Muscle layer of duodenum (tissue), 2 donors: ENCODE measurements at regions not wholly inside any gene's neighbourhood (a gene's known extent, or its start where the extent isn't known, plus 50 kb on each side); places are given as distances from the start of the nearest gene placed in this dataset.

Source experiments
- H3K27ac ChIP-seq: one replicate; pipeline ENCODE4 v1.7.0; 2013; ENCODE audit warnings: mild to moderate bottlenecking, low read length
- H3K27me3 ChIP-seq: one replicate; pipeline ENCODE4 v1.7.0; 2013; ENCODE audit warnings: low read depth, mild to moderate bottlenecking, control low read depth, low read length
- H3K36me3 ChIP-seq, 2 donors: one replicate each; pipeline ENCODE4 v1.7.0; 2013; ENCODE audit warnings: low read length in 2 of 2, control low read depth in 1 of 2, mild to moderate bottlenecking in 1 of 2; ENCODE audit not compliant: insufficient read depth in 2 of 2, control insufficient read depth in 1 of 2
- H3K4me1 ChIP-seq, 2 donors: one replicate each; pipeline ENCODE4 v1.7.0; 2013; ENCODE audit warnings: low read length in 2 of 2, mild to moderate bottlenecking in 2 of 2, control low read depth in 1 of 2, moderate library complexity in 1 of 2; ENCODE audit not compliant: insufficient read depth in 2 of 2, control insufficient read depth in 1 of 2
- H3K4me3 ChIP-seq, 2 donors: one replicate each; pipeline ENCODE4 v1.7.0; 2013; ENCODE audit warnings: low read length in 2 of 2, low read depth in 1 of 2, mild to moderate bottlenecking in 1 of 2
- H3K9me3 ChIP-seq, 2 donors: one replicate each; pipeline ENCODE4 v1.7.0; 2013; ENCODE audit warnings: low read length in 2 of 2, control low read depth in 1 of 2, mild to moderate bottlenecking in 1 of 2; ENCODE audit not compliant: control insufficient read depth in 1 of 2
- donor health status: healthy.

- no peaks in the 10 kb centered on the region for H3K36me3 ChIP-seq
These were observed 588.6 kb downstream of the NLGN4X start for GRCh38 chrX:5640071-5640470.

DNA sequence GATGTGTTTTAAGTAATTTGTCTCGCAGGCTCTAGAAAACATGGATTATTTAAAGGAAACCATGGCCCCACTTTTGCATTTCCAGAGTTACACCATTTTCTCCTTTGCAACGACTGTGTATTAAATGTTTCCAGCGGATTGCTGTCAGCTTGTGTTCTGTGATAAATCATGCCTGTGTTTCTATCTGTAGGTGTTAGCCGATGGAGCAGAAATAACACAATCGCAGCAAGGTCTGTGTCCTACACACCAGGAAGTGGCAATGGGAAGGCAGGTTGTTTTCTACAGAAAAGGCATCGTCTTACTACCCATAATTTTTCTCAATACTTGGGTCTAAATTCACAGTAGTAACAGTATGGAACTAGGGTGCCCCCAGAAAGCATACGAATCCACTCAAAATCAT is 590.1 kb downstream of the NLGN4X start:
- Histone ChIP-seq H3K27me3 (no peaks in the 10 kb centered on the region), H3K4me1 (no peaks in the 10 kb centered on the region)

More at GRCh38 chrX:5640071-5640470, 588.6 kb downstream of the NLGN4X start:
- H3K27ac ChIP-seq: no peak overlapping the region
- H3K4me1 ChIP-seq: no peaks in the 10 kb centered on the region
- no peaks in the 10 kb centered on the region for H3K27me3 ChIP-seq
- no peaks in the 10 kb centered on the region for H3K9me3 ChIP-seq
- H3K4me3 ChIP-seq: no peak overlapping the region

GRCh38 chrX:5632887-5633286 is 595.8 kb downstream of the NLGN4X start:
- Histone ChIP-seq H3K27me3 (no peaks in the 10 kb centered on the region), H3K27ac (no peak overlapping the region), H3K9me3 (no peaks in the 10 kb centered on the region), H3K4me3 (no peak overlapping the region), H3K36me3 (no peaks in the 10 kb centered on the region), H3K4me1 (no peaks in the 10 kb centered on the region)

More for the DNA sequence above, 590.1 kb downstream of the NLGN4X start:
- H3K9me3 ChIP-seq: no peaks in the 10 kb centered on the region
- no peak overlapping the region for H3K27ac ChIP-seq
- no peak overlapping the region for H3K4me3 ChIP-seq
- no peaks in the 10 kb centered on the region for H3K36me3 ChIP-seq

- no peak overlapping the region for H3K4me3 ChIP-seq
- no peaks in the 10 kb centered on the region for H3K4me1 ChIP-seq
- no peaks in the 10 kb centered on the region for H3K27me3 ChIP-seq
- no peaks in the 10 kb centered on the region for H3K36me3 ChIP-seq
- H3K9me3 ChIP-seq: no peaks in the 10 kb centered on the region
- H3K27ac ChIP-seq: no peak overlapping the region
These were observed 596.5 kb downstream of the NLGN4X start for GRCh38 chrX:5632061-5632614.

DNA sequence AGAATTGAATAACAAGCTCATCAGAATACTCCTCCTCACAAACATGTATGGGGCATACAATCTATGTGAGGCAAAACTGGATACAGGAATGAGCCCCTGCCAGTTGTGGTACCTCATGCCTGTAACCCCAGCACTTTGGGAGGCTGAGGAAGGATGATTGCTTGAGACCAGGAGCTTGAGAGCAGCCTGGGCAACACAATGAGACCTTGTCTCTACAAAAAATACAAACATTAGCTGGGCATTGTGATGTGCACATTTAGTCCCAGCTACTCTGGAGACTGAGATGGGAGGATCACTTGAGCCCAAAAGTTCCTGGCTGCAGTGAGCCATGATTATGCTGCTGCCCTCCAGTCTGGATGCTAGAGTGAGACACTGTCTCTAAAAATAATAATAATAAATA is 611.0 kb downstream of the NLGN4X start:
- Histone ChIP-seq H3K4me1 (no peaks in the 10 kb centered on the region), H3K4me3 (no peak overlapping the region), H3K9me3 (no peaks in the 10 kb centered on the region), H3K27ac (no peak overlapping the region), H3K27me3 (no peaks in the 10 kb centered on the region), H3K36me3 (no peaks in the 10 kb centered on the region)

DNA sequence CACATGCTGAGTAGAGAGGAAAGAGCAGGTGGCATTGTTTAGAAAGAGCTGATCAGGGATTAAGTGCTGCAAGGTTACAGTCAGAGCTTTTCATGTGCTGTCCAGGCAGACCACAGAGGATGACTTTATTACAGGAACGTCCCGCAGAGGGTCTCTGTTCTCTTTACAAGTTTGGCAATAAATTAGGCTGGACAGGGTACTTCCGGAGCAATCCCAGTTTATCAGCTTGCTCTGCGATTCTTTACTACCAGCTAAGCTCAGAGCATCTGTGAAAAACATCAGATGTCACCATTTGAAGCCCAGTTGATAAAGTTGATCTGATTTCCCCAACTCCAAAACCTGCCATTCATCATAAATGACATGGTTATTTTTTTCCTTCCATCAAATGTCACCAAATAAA is 633.1 kb downstream of the NLGN4X start:
- H3K27me3 ChIP-seq: no peaks in the 10 kb centered on the region
- H3K36me3 ChIP-seq: no peaks in the 10 kb centered on the region
- no peak overlapping the region for H3K4me3 ChIP-seq
- H3K27ac ChIP-seq: no peak overlapping the region
- no peaks in the 10 kb centered on the region for H3K4me1 ChIP-seq
- H3K9me3 ChIP-seq: no peaks in the 10 kb centered on the region

DNA sequence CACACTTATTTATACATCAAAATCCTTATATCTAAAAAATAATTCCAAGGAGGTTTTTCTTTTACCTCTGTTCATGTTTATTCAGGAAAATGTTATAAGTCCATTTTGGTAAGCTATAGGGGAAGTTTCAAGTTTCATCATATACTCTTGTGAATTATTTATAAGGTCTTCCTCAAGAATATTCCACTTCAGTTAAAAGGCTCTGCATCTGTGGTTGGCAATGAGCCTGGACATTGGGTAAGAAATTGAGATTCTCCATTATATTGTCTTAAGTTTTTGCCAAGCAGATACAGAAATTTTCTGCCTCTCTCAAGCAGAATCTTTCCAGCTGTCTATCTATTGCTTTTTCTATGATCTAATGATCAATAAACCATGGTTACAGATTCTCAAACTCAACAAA is 641.9 kb downstream of the NLGN4X start:
- no peaks in the 10 kb centered on the region for H3K9me3 ChIP-seq
- no peak overlapping the region for H3K4me3 ChIP-seq
- H3K27me3 ChIP-seq: no peaks in the 10 kb centered on the region

DNA sequence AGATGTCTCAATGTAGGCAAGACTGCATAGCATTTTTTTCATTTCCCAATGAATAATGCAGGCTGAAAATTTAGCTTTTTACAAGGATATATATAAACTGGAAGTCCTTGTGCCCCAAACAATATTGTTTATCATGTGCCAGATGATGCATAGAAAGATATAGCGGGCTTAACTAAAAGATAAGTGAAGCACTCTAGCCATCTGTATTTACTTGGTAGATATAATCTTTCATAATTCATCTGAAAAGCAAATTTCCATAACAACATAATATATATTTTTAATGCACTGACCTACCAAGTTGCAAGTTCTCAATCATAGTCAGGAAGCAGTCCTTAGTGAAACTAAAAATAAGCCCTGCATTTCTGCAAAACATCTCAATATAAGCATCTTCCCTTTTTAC is 653.3 kb downstream of the NLGN4X start:
- Histone ChIP-seq H3K27ac (no peak overlapping the region), H3K27me3 (no peaks in the 10 kb centered on the region), H3K9me3 (no peaks in the 10 kb centered on the region), H3K4me1 (no peaks in the 10 kb centered on the region), H3K4me3 (no peak overlapping the region), H3K36me3 (no peaks in the 10 kb centered on the region)

More for the DNA sequence above, 641.9 kb downstream of the NLGN4X start:
- H3K36me3 ChIP-seq: no peaks in the 10 kb centered on the region
- no peaks in the 10 kb centered on the region for H3K4me1 ChIP-seq
- H3K27ac ChIP-seq: no peak overlapping the region

- Histone ChIP-seq H3K27me3 (no peaks in the 10 kb centered on the region), H3K27ac (no peak overlapping the region), H3K36me3 (no peaks in the 10 kb centered on the region), H3K4me3 (no peak overlapping the region), H3K4me1 (no peaks in the 10 kb centered on the region), H3K9me3 (no peaks in the 10 kb centered on the region)
These were observed 659.7 kb downstream of the NLGN4X start for GRCh38 chrX:5568934-5569333.

- no peaks in the 10 kb centered on the region for H3K27me3 ChIP-seq
- H3K4me1 ChIP-seq: no peaks in the 10 kb centered on the region
- peaks cover 0 to 4% of the 10 kb centered on the region in 2 donors for H3K9me3 ChIP-seq
- no peak overlapping the region for H3K4me3 ChIP-seq
- H3K36me3 ChIP-seq: no peaks in the 10 kb centered on the region
- H3K27ac ChIP-seq: no peak overlapping the region
These were observed 669.3 kb downstream of the NLGN4X start for GRCh38 chrX:5559386-5559785.

DNA sequence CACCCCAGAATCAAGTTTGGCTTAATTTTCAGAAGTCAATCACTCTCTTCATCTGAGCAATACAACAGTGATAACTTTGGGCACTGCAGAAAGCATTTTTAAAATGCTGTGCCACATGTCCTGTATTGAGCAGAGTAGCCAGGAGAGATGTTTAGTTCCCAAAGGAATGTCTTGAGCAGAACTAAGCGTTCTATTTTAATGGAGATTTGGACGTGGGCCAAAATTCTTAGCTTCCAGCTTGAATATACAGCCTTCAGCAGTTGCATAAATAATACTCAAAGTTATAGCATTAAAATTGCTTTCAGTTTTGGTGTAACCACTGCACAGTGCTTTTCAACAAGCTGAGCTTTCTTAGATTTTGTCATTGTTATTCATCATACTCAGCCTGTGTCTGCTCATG is 679.2 kb downstream of the NLGN4X start:
- Histone ChIP-seq H3K36me3 (no peaks in the 10 kb centered on the region), H3K9me3 (no peaks in the 10 kb centered on the region), H3K27me3 (no peaks in the 10 kb centered on the region), H3K4me3 (no peak overlapping the region), H3K4me1 (no peaks in the 10 kb centered on the region), H3K27ac (no peak overlapping the region)

DNA sequence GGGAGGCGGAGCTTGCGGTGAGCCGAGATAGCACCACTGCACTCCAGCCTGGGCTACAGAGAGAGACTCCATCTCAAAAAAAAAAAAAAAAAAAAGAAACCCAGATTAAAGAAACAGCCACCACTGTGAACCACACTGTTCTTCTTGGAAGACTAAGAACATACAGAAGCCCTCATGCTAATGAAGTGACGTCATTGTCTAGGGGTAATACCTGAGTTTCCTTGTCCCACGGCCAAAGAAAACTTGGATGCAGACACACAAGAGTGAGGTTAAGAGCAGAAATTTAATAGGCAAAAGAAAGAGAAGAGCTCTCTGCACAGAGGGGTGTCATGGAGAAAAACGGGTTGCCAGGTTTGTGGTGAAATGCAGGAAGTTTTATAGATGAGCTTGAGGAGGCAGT is 691.6 kb downstream of the NLGN4X start:
- Histone ChIP-seq H3K36me3 (no peaks in the 10 kb centered on the region), H3K4me1 (no peaks in the 10 kb centered on the region), H3K4me3 (no peak overlapping the region), H3K27ac (no peak overlapping the region), H3K27me3 (no peaks in the 10 kb centered on the region), H3K9me3 (no peaks in the 10 kb centered on the region)
